Caco-2 (cell line): ENCODE measurements at regions not wholly inside any gene's neighbourhood (a gene's known extent, or its start where the extent isn't known, plus 50 kb on each side); places are given as distances from the start of the nearest gene placed in this dataset.

Source experiments
- BruUV-seq: library from RNA; stranded (reverse); fragments of 400-500 nt; replicated peaks from 2 replicates; lab custom pipeline; 2021; lab: Mats Ljungman, UMichigan
- CTCF ChIA-PET: fragments of 300-600 bp; sonication (Branson Sonifier 250); formaldehyde crosslinking; loops from one replicate; lab custom pipeline; 2022; ENCODE audit warnings: antibody characterized with exemption; lab: Charles Lee
- POLR2A ChIA-PET: fragments of 300-600 bp; sonication (Branson Sonifier 250); formaldehyde crosslinking; loops from one replicate; lab custom pipeline; 2022; ENCODE audit warnings: antibody characterized with exemption; lab: Charles Lee
- DNase-seq, 2 experiments: peaks; one replicate each; pipeline versions ENCODE4 v3.0.0 to v3.0.0-alpha.2; 2020 to 2022
- H3K27me3 ChIP-seq: replicated peaks from 2 replicates; pipeline ENCODE4 v1.6.0; 2011; ENCODE audit warnings: low read length; ENCODE audit not compliant: control insufficient read depth, insufficient read depth
- H3K36me3 ChIP-seq: 2 replicates; pipeline ENCODE4 v1.5.1; 2011; ENCODE audit warnings: low read length; ENCODE audit not compliant: control insufficient read depth, insufficient read depth
- H3K4me1 ChIP-seq: fragments of 250-450 bp; sonication (Bioruptor Pico); 2 replicates; pipeline ENCODE4 v1.5.1; 2020; ENCODE audit warnings: mild to moderate bottlenecking
- H3K4me3 ChIP-seq: 2 replicates; pipeline ENCODE4 v1.5.1; 2011; ENCODE audit warnings: low read depth, mild to moderate bottlenecking, control low read depth, low read length
- H3K9me3 ChIP-seq: fragments of 250-450 bp; sonication (Bioruptor Pico); 2 replicates; pipeline ENCODE4 v1.5.1; 2020; ENCODE audit warnings: mild to moderate bottlenecking, moderate library complexity
- H3K27ac Mint-ChIP-seq: one replicate; pipeline ENCODE4 v1.8.0; 2022; ENCODE audit warnings: mixed read lengths; ENCODE audit not compliant: unreplicated experiment
- H3K27me3 Mint-ChIP-seq: one replicate; pipeline ENCODE4 v1.8.0; 2022; ENCODE audit warnings: mixed read lengths; ENCODE audit not compliant: insufficient read depth, unreplicated experiment
- H3K36me3 Mint-ChIP-seq: one replicate; pipeline ENCODE4 v1.8.0; 2022; ENCODE audit warnings: mild to moderate bottlenecking, mixed read lengths; ENCODE audit not compliant: insufficient read depth, unreplicated experiment
- H3K4me1 Mint-ChIP-seq: one replicate; pipeline ENCODE4 v1.8.0; 2022; ENCODE audit warnings: low read depth, mixed read lengths; ENCODE audit not compliant: unreplicated experiment
- H3K4me3 Mint-ChIP-seq: one replicate; pipeline ENCODE4 v1.8.0; 2022; ENCODE audit warnings: mild to moderate bottlenecking, moderate library complexity, mixed read lengths; ENCODE audit not compliant: unreplicated experiment
- H3K9me3 Mint-ChIP-seq: one replicate; pipeline ENCODE4 v1.8.0; 2022; ENCODE audit warnings: mixed read lengths; ENCODE audit not compliant: unreplicated experiment
- intact Hi-C: fragments of 100-400 bp; cut with micrococcal nuclease; formaldehyde crosslinking; loops from one replicate; pipeline ENCODE4 v1.10.0; 2022; ENCODE audit not compliant: unreplicated experiment
- TF ChIP-seq, protein P1 (sequence below), 2 experiments: fragments of 200-600 bp in 1 of 2; IDR thresholded peaks; 1 replicate in 1 of 2; 2 replicates in 1 of 2; pipeline versions ENCODE4 v1.5.1 to v1.8.0; 2011 to 2022; ENCODE audit warnings: antibody characterized with exemption in 1 of 2, control low read depth in 1 of 2, inconsistent platforms in 1 of 2, low read depth in 1 of 2, low read length in 1 of 2, mild to moderate bottlenecking in 1 of 2, moderate library complexity in 1 of 2; ENCODE audit not compliant: insufficient read depth in 1 of 2, severe bottlenecking in 1 of 2, unreplicated experiment in 1 of 2

DNA sequence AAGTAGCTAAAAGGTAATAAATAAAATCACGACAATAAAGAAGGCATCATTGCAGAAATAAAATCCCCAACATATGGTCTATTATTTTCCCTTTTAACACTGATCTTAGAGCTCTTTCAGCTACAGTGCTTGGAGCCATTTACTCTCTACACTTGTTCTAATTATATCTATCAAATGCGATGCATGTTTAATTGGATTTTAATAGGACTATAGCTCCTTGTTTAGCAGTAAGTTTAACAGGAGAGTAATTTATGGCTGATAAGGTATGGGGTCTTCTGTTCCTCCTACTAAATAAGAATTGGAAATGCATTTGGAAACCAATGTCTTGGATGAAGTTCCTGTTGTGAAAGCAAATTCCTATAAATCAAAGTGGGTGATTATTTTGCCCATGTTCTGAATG lies 304.2 kb upstream of the PTPRD start:
- DNase-seq = no peak
- Histone ChIP-seq H3K9me3 (no peaks in the 10 kb centered on the region), H3K4me3 (no peak overlapping the region), H3K36me3 (no peaks in the 10 kb centered on the region), H3K4me1 (no peaks in the 10 kb centered on the region), H3K27me3 (no peaks in the 10 kb centered on the region)
- Mint-ChIP-seq H3K9me3 (no peaks in the 10 kb centered on the region), H3K4me3 (no peak overlapping the region), H3K27ac (no peak overlapping the region), H3K4me1 (no peaks in the 10 kb centered on the region), H3K36me3 (no peaks in the 10 kb centered on the region), H3K27me3 (no peaks in the 10 kb centered on the region)
- ChIA-PET CTCF (no interaction called here), POLR2A (no interaction called here)
- no TSS peak for BruUV-seq
- intact Hi-C loops = no loop called here
- TF ChIP-seq, protein P1, sequence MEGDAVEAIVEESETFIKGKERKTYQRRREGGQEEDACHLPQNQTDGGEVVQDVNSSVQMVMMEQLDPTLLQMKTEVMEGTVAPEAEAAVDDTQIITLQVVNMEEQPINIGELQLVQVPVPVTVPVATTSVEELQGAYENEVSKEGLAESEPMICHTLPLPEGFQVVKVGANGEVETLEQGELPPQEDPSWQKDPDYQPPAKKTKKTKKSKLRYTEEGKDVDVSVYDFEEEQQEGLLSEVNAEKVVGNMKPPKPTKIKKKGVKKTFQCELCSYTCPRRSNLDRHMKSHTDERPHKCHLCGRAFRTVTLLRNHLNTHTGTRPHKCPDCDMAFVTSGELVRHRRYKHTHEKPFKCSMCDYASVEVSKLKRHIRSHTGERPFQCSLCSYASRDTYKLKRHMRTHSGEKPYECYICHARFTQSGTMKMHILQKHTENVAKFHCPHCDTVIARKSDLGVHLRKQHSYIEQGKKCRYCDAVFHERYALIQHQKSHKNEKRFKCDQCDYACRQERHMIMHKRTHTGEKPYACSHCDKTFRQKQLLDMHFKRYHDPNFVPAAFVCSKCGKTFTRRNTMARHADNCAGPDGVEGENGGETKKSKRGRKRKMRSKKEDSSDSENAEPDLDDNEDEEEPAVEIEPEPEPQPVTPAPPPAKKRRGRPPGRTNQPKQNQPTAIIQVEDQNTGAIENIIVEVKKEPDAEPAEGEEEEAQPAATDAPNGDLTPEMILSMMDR (IDR thresholded peaks at IDR 0.05; ENCODE audit: insufficient read depth in 1 of 2, low read depth in 1 of 2, low read length in 1 of 2, severe bottlenecking in 1 of 2, unreplicated experiment in 1 of 2) = no peak

DNA sequence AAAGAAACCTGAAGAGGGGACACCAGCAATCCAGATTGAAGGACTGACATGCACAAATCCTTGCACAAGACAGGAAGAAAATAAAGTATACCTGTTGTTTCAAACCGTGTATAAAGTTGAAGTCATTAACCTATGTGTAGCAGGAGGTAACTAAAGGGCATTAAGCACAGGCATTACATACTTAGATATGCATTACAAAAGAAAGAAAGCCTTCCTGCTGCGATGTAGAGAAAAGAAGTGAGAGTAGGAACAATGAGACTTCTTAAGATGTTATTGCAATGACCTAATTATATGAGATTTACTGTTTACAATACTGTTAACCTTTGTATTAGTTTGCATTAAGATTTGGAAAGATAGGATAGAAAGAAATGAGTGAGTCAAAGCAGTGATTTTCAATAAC lies 308.9 kb upstream of the PTPRD start:
- POLR2A ChIA-PET = no interaction called here
- H3K9me3 Mint-ChIP-seq = no peaks in the 10 kb centered on the region
- intact Hi-C loops = no loop called here
- TF ChIP-seq, protein P1 (IDR thresholded peaks at IDR 0.05; ENCODE audit: insufficient read depth in 1 of 2, low read depth in 1 of 2, low read length in 1 of 2, severe bottlenecking in 1 of 2, unreplicated experiment in 1 of 2) = no peak
- DNase-seq = no peak
- no peaks in the 10 kb centered on the region for H3K4me1 ChIP-seq
- no peaks in the 10 kb centered on the region for H3K36me3 Mint-ChIP-seq
- H3K36me3 ChIP-seq = no peaks in the 10 kb centered on the region
- no peaks in the 10 kb centered on the region for H3K27me3 Mint-ChIP-seq
- no peaks in the 10 kb centered on the region for H3K9me3 ChIP-seq
- H3K27me3 ChIP-seq = no peaks in the 10 kb centered on the region
- H3K4me3 Mint-ChIP-seq = no peak overlapping the region
- no peak overlapping the region for H3K4me3 ChIP-seq
- no peaks in the 10 kb centered on the region for H3K4me1 Mint-ChIP-seq
- CTCF ChIA-PET = no interaction called here
- H3K27ac Mint-ChIP-seq = no peak overlapping the region
- no TSS peak for BruUV-seq

DNA sequence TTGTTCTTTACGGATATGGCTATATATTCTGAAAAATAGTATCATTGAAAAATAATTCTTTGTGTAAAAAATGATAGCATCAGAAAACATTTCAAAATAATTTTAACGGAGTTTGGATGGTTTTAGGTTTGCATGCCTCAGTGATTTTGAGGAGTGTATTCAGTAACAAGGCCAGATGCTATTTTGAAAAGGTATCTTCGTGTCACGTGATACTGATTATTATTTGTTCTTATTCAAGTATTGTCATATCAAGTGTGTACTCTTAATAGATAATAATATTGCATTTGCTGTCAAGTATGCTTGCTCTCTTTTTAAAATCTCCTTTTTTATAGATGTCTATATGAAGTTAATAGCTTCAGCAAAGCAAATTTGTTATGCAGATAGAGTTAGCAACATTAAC lies 313.1 kb upstream of the PTPRD start:
- Histone ChIP-seq H3K4me1 (no peaks in the 10 kb centered on the region), H3K9me3 (no peaks in the 10 kb centered on the region), H3K36me3 (no peaks in the 10 kb centered on the region), H3K4me3 (no peak overlapping the region), H3K27me3 (no peaks in the 10 kb centered on the region)
- Mint-ChIP-seq H3K9me3 (no peaks in the 10 kb centered on the region), H3K27me3 (no peaks in the 10 kb centered on the region), H3K4me1 (no peaks in the 10 kb centered on the region), H3K4me3 (no peak overlapping the region), H3K27ac (no peak overlapping the region), H3K36me3 (no peaks in the 10 kb centered on the region)
- TF ChIP-seq, protein P1 (IDR thresholded peaks at IDR 0.05; ENCODE audit: insufficient read depth in 1 of 2, low read depth in 1 of 2, low read length in 1 of 2, severe bottlenecking in 1 of 2, unreplicated experiment in 1 of 2) = no peak
- ChIA-PET CTCF (no interaction called here), POLR2A (no interaction called here)
- no peak for DNase-seq
- no TSS peak for BruUV-seq
- intact Hi-C loops = no loop called here
